NCI-H446 (cell line): ENCODE measurements at regions not wholly inside any gene's neighbourhood (a gene's known extent, or its start where the extent isn't known, plus 50 kb on each side); places are given as distances from the start of the nearest gene placed in this dataset.

Source experiments
- DNase-seq, 2 experiments: peaks; one replicate each; lab custom pipeline; 2025; lab: John Stamatoyannopoulos, UW

DNA sequence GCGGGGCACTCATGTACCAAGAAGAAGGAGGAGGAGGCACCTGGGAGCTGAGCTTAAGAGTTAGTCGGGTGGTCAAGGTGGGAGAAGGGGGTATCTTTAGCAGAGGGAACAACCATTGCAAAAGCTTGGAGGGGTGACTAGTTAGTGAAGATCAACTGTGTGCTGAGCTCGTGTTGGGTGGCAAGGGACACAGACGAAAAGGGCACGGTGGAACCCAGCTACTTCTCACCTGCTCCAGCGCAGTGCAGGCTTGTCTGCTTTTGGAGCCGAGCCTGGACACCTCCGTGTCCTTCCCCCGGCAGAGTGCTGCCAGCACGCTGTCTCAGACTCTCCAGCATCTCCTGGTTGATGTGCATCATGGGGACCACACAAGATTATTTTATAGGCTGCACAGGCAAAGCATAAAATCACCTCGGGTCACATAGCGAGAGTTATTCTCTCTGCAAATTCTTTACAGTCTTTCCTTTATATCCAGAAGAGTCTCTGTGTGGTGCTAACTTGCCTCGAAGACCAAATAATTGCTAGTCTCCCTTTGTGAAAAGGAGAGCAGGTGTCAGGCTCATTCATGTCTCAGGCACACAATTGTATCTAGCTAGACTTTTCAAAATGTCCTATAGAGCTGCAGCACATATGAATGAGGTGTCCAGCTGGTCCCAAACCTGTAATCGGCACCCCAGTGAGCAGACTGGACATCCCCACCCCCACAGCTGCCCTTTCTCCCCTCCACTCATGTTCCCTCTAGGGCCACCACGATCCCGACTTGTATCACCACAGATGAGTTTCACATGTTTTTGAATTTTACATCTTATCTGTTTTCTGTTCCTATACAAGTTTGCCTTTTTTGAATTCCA is 123.4 kb downstream of the CEBPB start:
- no peak for DNase-seq

DNA sequence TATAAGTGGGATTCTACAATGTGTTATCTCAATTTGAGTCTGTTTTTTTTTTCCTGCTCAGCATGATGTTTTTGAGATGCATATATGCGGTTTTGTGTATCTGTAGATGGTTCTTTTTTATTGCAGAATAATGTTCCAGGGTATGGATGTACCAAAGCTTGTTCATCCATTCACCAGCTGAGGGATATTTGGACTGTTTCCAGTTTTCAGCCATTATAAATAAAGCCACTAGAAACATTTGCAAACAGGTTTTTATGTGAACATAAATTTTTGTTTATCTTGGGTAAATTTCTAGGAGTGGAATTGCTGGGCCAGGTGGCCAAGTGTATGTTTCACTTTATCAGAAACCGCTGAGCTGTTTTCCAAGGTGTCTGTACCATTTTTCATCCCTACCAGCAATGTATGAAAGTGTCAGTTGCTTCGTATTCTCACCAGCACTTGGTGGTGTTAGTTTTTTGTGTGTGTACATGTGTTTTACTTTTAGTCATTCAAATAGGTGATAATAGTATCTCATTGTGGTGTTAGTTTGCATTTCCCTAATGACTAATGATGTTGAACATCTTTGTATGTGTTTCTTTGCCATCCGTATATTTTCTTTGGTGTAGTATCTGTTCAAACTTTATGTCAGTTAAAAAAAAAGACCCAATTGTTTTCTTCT is 124.2 kb downstream of the CEBPB start:
- DNase-seq: no peak

DNA sequence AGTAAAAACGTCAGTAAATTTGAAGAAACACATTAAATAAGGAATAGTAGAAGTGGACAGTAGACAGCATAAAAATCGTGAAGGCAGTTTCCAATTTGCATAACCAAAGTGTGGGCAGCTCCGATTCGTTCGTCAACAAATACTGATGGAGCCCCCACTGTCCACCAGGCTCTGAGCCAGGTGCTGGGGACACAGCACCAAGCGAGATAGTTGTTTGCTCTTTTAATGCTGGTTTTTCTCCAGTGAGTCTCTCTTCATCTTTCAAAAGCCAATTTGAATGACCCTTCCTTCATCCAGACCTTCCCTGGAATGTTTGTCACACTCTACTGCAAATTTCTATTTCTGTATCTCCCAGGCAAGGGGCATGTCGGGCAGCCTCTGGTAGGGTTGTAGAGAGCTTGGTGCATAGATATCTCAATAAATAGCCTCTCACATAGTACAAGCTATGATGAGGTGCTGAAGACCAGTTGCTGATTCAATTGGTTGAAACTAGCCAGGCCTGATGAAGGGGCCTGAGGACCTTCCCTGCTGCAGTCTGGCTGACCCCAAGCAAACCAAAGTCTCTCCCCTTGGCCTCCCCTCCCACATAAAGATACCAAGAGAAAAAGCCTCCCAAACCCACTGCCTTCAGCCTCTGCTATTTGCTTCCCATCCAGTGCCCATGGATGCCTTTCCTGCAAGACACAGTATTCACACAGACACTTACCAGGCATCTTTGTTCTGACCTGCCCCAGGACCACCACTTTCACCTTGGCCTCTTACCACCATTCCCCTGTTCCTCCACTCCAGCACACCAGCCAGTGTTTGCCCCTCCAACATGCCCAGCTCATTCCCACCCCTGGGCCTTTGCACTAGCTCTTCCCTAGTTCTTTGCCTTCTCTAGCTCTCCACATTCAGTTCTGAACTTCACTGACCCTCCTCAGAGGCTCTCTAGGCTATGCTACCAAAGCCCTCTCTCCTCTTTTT is 125.2 kb downstream of the CEBPB start:
- DNase-seq: no peak

DNA sequence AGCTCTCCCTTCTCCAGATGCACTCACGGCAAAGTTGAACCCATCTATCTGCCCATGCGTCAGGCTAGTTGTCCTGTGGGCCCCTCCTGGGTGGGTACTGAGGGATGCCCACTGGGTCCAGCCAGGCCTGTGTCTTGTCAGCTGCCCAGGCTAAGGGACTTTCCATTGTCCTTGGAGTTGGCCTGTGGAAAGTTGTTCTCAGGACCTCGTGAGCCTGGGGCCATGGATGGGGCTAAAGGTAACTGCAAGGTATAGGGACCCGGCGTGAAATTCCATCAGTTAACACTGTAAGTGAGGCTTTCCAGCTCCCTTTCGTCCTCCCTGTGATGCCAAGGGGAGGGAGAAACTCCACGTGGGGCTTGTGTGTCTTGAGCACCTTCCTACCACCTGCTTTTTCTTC is 126.5 kb downstream of the CEBPB start:
- no peak for DNase-seq

DNA sequence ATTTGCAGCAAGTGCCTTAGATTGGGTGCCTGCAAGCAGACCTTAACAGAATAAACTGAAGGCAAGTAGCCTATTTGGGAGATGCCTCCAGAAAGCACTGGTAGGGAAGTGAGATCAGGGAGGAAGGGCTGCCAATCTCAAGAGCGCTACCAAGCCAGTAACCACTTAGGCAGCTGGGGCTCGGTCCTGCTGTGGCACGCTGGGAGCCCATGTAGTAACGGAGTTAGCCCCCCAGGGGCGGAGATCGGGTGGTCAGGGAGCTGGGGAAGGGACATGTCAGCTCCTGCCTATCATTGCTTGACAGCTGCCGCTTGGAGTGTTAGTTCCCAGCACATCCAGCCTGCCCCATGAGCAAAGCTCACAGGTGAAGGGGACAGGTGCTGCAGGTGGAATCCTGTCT is 127.0 kb downstream of the CEBPB start:
- DNase-seq: no peak

DNA sequence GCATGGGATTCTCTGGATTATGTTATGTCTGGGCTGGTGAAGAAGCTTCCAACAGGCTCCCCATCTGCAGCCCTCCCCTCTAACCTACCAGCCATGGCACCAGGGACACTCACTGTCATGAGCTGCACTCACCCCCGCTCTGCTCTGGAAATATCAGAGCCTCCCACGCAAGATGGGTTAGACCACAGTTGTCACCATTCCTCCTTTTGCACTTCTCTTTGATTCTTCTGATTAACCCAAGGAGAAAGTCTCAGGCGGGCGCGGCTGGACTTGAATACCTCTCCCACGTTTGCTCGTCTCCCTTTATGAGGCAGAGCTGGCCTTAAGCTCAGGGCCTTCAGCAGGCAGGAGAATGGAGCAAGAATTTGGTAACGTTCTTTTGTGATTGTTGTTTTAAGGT is 128.1 kb downstream of the CEBPB start:
- no peak for DNase-seq

- no peak for DNase-seq
These were observed 129.6 kb downstream of the CEBPB start for GRCh38 chr20:50320005-50320900.

DNA sequence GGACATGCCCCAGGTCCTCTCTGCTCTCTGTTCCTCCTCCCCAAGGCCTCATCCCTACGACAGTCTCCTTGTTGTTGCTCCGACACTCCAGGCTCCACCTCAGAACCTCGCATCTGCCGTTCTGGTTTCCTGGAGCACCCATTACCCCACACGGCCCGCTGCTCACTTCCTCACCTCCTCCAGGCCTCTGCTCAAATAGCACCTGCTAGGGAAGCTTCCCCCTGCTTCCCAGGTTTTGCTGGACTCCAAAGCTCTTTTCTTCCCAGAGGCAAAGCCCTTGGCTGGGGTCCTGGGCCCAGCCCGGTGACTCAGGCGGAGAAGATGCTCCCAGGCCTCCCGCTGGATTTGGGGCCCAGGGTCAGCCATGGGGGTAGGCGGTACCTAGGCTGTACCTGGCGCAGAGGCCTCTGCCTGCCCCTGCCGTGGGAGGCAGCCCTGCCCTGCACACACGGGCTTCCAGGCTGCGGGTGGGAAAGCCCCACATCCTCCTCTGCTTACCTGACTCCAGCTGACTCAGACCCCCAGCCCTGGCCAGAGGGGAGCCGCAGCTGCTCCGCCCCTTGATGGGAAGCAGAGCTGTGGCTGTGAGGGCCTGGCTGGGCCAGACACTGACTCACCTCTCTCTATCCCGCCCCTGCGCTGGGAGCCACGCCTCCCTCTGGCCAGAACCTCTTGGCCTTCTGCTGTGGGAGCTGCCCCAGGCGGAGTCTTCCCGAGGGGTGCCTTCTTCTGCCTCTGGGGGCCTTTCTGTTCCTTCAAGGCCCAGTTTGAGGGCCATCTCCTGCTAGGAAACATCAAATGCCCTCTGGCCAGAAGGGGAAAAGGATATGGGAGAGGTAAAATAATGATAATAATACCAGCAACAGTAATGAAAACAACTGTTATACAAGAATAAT is 130.5 kb downstream of the CEBPB start:
- no peak for DNase-seq

DNA sequence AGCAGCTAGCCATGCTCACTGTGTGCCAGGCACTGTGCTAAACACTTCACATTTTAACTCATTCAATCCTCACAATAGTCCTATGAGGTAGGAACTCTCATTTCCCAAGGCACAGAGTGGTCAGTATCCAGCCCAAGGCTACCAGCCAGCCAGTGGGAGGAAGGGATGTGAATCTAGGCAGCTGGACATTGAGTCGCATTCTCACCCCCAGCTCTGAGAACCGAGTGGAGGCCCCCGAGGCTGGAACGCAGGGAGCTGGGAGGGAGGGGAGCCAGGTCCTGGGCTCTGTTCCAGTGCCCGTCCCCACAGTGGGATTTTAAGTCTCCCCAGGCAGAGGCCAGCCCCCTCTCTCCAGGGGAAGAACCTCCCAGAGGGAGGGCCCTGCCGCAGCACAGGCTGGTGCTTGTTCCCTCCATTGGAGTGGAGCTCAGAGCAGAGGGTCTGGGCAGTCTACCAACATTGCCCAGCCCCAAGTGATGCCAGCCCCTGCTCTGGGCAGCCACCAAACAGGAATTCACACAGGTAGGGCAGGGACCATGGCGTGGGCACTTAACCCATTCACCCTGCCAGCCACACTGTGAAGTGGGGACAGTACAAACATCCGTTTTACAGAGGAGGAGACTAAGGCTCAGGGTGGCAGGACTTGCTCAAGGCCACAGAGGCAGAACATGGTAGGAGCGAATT is 131.3 kb downstream of the CEBPB start:
- no peak for DNase-seq

DNA sequence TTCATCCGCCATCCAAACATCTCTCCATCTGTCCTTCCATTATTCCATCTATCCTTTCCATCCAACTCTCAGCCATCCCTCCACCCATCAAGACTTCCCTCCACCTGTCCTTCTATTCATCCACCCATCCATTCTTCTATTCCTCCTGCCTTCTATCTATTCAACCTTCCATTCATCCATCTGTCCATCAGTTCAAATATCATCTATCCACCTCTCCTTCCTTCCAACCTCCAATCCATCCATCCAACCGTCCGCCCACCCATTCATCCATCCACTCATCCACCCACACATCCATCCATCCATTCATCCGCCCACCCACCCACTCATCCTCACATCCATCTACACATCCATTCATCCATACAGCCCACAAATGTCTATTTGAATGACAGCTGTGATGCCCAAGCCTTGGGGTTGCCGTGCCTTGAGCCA is 132.1 kb downstream of the CEBPB start:
- no peak for DNase-seq

- DNase-seq: no peak
These were observed 132.6 kb downstream of the CEBPB start for GRCh38 chr20:50323209-50323608.

- DNase-seq: no peak
These were observed 133.4 kb downstream of the CEBPB start for GRCh38 chr20:50323777-50324775.

GRCh38 chr20:50325215-50325614 is 134.6 kb downstream of the CEBPB start:
- DNase-seq: no peak

DNA sequence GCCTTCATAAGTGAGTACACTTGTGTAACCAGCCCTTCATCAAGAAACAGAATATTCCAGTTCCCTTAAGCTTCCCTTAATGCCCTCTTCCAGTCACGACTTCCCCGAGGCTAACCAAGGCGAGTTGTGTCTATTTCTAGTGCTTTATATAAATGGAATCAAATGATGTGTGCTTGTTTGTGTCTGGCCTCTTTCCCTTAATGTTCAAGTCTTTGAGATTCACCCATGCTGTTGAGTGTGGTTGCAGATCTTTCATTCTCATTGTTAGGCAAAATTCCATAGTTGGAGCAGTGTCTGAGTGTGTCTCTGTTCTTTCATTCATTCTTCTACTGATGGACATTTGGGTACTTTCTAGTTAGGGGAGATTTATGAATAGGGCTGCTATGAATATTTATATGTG is 135.0 kb downstream of the CEBPB start:
- no peak for DNase-seq

DNA sequence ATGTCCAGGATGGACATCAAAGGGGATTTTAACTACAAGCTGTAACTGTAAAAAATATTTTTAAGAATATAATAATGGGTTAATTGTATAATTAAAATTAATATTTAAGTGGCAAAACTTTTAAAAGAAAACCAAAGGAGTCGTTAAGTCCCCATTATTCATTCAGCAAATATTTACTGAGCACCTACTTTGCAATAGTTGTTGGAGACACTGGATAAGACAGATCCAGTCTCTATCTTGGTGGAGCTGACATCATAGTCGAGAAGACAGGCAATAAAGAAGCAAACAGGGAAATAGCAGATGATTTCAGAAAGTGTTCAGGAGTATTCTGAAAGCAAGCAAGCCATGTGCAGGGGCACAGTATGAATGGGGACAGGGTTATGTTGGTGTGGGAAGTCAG is 137.0 kb downstream of the CEBPB start:
- DNase-seq: no peak

DNA sequence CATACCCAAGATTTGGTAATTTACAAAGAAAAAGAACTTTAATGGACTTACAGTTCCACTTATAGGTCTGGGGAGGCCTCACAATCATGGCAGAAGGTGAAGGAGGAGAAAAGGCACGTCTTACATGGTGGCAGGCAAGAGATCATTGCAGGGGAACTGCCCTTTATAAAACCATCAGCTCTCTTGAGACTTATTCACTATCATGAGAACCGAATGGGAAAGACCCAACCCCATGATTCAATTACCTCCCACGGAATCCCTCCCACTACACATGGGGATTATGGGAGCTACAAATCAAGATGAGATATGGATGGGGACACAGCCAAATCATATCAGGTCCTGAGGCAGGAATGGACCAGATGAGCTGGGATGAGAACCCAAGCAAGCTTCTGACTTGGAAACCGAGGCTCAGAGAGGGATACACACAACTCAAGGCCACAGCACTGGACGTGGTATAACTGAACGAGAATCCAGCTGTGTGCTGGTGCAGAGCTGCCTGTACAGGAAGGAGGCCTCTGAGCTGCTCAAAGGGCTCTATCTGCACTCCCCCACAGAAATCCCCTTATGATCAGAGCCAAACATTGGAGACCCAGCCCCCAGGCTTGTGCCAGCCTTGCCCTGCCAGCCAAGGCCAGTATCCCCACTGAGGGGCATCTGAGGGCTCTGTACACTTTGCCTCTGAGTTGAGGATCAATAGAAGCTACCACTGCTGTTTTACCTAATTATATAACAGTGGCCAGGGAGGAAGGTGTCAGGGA is 137.8 kb downstream of the CEBPB start:
- DNase-seq: no peak

DNA sequence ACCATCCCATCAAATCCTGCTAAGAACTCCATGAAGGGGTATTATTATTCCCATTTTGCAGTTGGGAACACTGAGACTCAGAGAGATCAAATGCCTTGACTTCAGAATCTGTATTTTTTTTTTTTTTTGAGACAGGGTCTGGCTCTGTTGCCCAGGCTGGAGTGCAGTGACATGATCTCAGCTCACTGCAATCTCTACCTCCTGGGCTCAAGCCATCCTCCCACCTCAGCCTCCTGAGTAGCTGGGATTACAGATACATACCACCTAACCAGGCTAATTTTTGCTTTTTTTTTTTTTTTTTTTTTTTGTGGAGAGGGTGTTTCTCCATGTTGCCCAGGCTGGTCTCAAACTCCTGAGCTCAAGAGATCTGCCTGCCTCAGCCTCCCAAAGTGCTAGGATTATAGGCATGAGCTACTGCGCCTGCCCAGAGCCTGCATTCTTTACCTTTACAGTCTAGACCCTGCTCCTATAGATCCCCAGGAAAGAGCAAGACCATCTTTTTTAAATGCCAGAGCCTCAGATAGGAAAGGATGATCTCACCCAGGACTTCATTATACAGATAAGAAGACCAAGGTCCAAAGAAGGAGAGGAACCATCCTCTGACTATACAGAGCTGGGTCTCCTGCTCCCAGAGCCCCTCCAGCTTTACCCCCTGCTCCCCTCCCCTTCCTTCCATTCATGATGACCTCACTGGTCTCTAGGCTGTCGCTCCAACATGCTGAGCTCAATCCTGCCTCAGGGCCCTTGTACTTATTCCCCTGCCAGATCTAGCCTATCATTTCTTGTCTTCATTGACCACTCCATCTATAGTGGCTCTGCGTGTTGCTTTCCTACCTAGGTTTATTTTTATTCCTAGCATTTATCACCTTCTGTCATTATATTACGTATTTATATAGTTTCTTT is 138.6 kb downstream of the CEBPB start:
- DNase-seq: no peak
